WERI-Rb-1 (cell line): ENCODE measurements at regions not wholly inside any gene's neighbourhood (a gene's known extent, or its start where the extent isn't known, plus 50 kb on each side); places are given as distances from the start of the nearest gene placed in this dataset.

Experiments used
- DNase-seq: peaks from one replicate; pipeline ENCODE4 v3.0.0-alpha.2; 2020
- H3K27ac ChIP-seq: fragments of 250-450 bp; sonication (Bioruptor Pico); 2 replicates; pipeline ENCODE4 v1.5.1; 2020; ENCODE audit warnings: mild to moderate bottlenecking, moderate library complexity
- H3K27me3 ChIP-seq: fragments of 250-450 bp; sonication (Bioruptor Pico); 2 replicates; pipeline ENCODE4 v1.5.1; 2021; ENCODE audit warnings: mild to moderate bottlenecking, low read depth, moderate library complexity; ENCODE audit not compliant: insufficient read depth, severe bottlenecking
- H3K36me3 ChIP-seq: fragments of 250-450 bp; sonication (Bioruptor Pico); 2 replicates; pipeline ENCODE4 v1.5.1; 2020; ENCODE audit warnings: mild to moderate bottlenecking, moderate library complexity
- H3K4me3 ChIP-seq: 2 replicates; pipeline ENCODE4 v1.5.1; 2011; ENCODE audit warnings: low read depth, mild to moderate bottlenecking, control low read depth, low read length
- H3K9me3 ChIP-seq: fragments of 250-450 bp; sonication (Bioruptor Pico); 2 replicates; pipeline ENCODE4 v1.5.1; 2021; ENCODE audit warnings: mild to moderate bottlenecking, moderate library complexity; ENCODE audit not compliant: severe bottlenecking
- TF ChIP-seq, protein P1 (sequence below): IDR thresholded peaks from 2 replicates; pipeline ENCODE4 v1.5.1; 2011; ENCODE audit warnings: low read depth, mild to moderate bottlenecking, control low read depth, inconsistent platforms, low read length

DNA sequence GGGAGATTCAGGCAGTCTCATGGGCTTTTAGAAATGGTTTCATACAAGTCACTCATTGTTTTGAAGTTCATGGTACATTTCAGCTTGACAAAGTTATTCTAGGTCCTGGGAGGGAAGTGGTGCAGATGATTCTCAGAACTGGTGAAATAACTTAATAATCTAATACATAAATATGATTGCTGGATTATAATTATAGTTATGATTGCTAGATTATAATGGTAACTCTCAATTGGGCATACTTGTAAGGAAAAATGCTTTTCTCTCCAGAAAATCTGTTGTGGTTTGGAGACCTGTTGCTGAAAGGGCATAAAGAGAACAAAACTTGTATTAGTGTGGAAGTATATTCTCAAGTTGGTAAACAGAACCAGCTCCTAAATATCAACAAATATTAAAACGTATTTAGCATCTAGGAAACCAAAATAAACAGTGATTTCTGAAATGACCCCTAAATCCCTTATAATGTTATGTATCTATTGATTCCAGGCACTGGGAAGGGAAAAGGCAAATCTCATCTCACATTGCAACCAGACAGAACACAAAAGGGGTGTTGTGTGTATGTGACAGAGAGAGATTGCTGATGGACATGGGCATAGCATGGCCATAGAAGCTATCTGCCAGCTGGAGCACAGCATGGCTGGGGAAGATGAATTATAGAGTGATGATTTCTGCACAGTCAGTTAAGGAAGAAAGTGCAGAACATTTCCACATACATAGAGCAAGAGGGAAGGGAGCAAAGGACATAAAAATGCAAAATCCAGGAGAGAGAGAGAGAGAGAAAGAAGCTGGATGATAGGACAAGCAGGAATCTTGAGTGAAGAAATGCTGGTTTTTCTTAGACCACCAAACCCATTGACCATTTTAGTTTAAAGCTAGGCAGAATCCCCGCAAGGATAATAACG, 87.1 kb upstream of the FRY start:
- no peak for DNase-seq

DNA sequence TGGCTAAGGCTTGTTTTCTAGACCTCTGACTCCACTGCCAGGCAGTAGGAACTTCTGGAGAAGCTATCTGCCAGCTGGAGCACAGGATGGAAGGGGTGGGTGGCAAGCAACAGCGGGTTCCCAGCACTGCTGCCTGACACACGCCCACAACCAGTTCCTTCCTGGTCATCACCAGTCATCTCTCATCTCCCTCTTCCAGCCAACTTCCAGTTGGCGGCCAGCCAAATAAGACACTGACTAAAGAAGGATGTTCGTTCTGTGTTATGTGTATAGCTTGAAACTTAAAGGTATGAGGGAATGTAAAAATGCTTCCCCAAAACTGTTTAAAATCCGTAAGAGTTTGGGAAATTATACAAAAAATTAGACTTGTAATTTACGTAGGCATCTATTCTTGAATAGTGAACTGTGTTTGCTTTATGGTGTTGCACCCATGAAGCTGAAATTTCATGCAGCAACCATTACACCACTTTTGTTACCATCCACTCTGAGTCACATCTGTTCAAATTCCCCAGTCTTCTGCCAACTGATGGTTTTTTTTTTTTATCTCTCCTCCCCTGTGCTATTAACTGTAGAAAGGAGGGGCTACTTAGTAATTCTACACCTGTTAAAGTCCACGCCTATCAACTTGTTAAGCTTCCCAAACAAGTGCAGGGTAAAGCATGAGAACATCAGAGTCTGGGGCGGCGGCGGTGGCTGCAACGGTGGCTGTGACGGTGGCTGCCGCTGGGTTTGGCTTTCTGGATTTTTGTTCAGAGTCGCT, 86.2 kb upstream of the FRY start:
- no peak overlapping the region for H3K4me3 ChIP-seq
- TF ChIP-seq, protein P1, sequence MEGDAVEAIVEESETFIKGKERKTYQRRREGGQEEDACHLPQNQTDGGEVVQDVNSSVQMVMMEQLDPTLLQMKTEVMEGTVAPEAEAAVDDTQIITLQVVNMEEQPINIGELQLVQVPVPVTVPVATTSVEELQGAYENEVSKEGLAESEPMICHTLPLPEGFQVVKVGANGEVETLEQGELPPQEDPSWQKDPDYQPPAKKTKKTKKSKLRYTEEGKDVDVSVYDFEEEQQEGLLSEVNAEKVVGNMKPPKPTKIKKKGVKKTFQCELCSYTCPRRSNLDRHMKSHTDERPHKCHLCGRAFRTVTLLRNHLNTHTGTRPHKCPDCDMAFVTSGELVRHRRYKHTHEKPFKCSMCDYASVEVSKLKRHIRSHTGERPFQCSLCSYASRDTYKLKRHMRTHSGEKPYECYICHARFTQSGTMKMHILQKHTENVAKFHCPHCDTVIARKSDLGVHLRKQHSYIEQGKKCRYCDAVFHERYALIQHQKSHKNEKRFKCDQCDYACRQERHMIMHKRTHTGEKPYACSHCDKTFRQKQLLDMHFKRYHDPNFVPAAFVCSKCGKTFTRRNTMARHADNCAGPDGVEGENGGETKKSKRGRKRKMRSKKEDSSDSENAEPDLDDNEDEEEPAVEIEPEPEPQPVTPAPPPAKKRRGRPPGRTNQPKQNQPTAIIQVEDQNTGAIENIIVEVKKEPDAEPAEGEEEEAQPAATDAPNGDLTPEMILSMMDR, result no peak
- H3K9me3 ChIP-seq, result no peaks in the 10 kb centered on the region
- H3K27ac ChIP-seq, result no peak overlapping the region
- peaks cover 15% of the 10 kb centered on the region; the same call in 1 of the 2 replicates for H3K36me3 ChIP-seq
- no peak for DNase-seq
- H3K27me3 ChIP-seq, result no peaks in the 10 kb centered on the region

More for the DNA sequence above, 87.1 kb upstream of the FRY start:
- TF ChIP-seq, protein P1, result no peak
- Histone ChIP-seq H3K4me3 (no peak overlapping the region), H3K9me3 (no peaks in the 10 kb centered on the region), H3K27me3 (no peaks in the 10 kb centered on the region), H3K36me3 (peaks cover 15% of the 10 kb centered on the region; the same call in 1 of the 2 replicates), H3K27ac (no peak overlapping the region)

DNA sequence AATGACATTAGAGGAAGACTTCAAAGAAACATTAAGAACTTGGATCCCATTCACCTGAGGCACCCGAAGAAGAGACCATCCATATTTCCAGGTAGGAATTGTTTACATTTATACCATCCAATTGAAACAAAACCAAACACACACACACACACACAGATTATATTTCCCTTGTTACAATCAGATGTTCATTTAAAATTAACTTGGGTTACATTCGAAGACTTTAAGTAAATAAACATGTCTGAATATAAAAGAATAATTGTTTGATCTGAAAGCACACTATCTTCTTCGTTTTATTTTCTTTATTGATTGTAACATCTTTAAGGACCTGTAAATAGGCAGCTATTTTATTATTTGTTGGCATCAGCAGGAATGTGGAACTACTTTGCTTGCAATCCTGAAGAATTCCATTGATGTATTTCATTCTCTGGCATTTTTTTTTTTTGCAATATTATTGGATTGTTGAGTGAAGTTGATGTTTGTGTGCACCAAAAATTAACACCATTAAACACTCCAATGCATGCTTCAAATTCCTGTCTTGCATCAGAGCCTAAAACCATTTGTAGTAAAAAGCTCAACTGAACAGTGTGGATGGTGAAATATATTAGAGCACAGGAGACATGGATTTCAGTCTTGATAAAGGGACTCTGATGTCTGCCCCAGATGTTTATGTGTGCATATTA, 85.3 kb upstream of the FRY start:
- DNase-seq, result no peak
- no peak overlapping the region for H3K4me3 ChIP-seq
- no peak overlapping the region for H3K27ac ChIP-seq
- H3K27me3 ChIP-seq, result no peaks in the 10 kb centered on the region
- no peaks in the 10 kb centered on the region for H3K9me3 ChIP-seq
- TF ChIP-seq, protein P1, result no peak
- peaks cover 15% of the 10 kb centered on the region; the same call in 1 of the 2 replicates for H3K36me3 ChIP-seq

DNA sequence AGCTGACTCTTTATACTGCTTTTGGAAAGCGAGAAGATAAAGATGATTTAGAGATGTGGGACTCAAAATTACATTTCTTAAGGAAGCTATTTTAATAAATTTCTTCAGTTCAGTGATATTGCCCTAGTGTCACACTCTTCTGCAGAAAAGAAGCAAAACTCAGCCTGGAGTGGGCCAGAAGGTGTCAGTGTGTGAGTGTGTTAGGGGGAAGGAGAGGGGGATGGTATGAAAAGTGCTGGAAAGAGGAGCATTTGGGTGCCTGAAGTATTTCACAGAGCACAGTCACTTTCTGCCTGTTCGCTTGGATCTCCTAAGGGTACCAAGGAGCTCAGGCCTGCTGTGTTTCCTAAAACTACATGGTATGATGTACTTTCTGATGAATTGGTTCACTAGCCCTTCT, 84.5 kb upstream of the FRY start:
- Histone ChIP-seq H3K4me3 (no peak overlapping the region), H3K27me3 (no peaks in the 10 kb centered on the region), H3K9me3 (no peaks in the 10 kb centered on the region), H3K27ac (no peak overlapping the region), H3K36me3 (peaks cover 15% of the 10 kb centered on the region; the same call in 1 of the 2 replicates)
- TF ChIP-seq, protein P1, result 0 out of 2 replicates have a peak, but pooled peaks have one; percentile 4
- DNase-seq, result no peak

DNA sequence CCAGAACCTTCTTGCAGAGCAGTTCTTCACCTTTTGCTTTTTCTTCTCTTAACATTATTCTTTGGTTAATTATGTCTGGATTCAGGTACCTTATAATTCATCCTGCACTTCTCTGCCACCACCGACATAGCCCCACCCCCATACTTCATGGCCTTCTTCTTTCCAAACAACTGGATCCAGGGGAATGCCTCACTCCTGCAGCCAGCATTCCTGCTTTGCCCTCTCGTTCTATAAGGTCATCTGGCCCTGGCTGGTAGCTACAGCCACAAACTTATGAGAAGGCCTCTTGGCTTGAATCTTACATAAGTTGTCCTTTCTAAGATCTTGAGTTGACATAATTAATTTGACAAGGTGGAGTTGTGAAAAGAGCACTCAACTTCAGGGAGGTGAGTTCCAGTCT, 84.1 kb upstream of the FRY start:
- TF ChIP-seq, protein P1, result no peak
- DNase-seq, result no peak
- H3K27ac ChIP-seq, result no peak overlapping the region
- no peaks in the 10 kb centered on the region for H3K9me3 ChIP-seq
- H3K4me3 ChIP-seq, result no peak overlapping the region
- H3K27me3 ChIP-seq, result no peaks in the 10 kb centered on the region
- peaks cover 15% of the 10 kb centered on the region; the same call in 1 of the 2 replicates for H3K36me3 ChIP-seq
